K562 (cell line): ENCODE measurements at regions not wholly inside any gene's neighbourhood (a gene's known extent, or its start where the extent isn't known, plus 50 kb on each side); places are given as distances from the start of the nearest gene placed in this dataset.
A peak's percentile ranks its signal among the peaks of the same experiment; 100 is the strongest.

ENCODE experiments used
- ATAC-seq: fragments of 200-7000 bp; cut with Tn5 transposase; 3 replicates; pipeline ENCODE4 v1.9.1; 2020; ENCODE audit warnings: moderate library complexity
- BruUV-seq: library from RNA; stranded (reverse); fragments of 400-500 nt; replicated peaks from 2 replicates; lab custom pipeline; 2021; lab: Mats Ljungman, UMichigan
- CTCF ChIA-PET: fragments of 300-600 bp; formaldehyde crosslinking; extraction: SDS; loops from one replicate; lab custom pipeline; 2021; ENCODE audit warnings: low intra/inter-chr PET ratio; lab: Yijun Ruan, JAX
- POLR2A ChIA-PET: fragments of 300-600, 350-650 bp; sonication (Branson Sonifier 250); formaldehyde crosslinking; extraction: SDS; loops from one replicate; lab custom pipeline; 2021; ENCODE audit warnings: antibody characterized with exemption, inconsistent platforms; lab: Yijun Ruan, JAX
- DNase-seq, 4 experiments: peaks; one replicate each; pipeline versions ENCODE4 v3.0.0 to v3.0.0-alpha.2; 2011 to 2018; ENCODE audit warnings: low spot score in 3 of 4, mixed read lengths in 3 of 4; ENCODE audit errors: extremely low read depth in 1 of 4
- FAIRE-seq: peaks from 2 replicates; lab custom pipeline; 2011; peaks lifted over from hg19 to GRCh38; lab: Jason Lieb, UNC
- H2AFZ ChIP-seq: 2 replicates; pipeline ENCODE4 v1.6.0; 2011; ENCODE audit warnings: low read depth, low read length, control low read depth, inconsistent platforms
- H3K27ac ChIP-seq: fragments of 200-600 bp; 3 replicates; pipeline ENCODE4 v1.8.0; 2011; ENCODE audit warnings: low read depth, mild to moderate bottlenecking, control low read depth, inconsistent platforms, low read length, moderate library complexity, mixed read lengths; ENCODE audit errors: extremely low read depth
- H3K27me3 ChIP-seq, 2 experiments: fragments of 300-600 bp in 1 of 2; 2 replicates in 1 of 2; 3 replicates in 1 of 2; pipeline versions ENCODE4 v1.6.0 to v1.8.0; 2011; ENCODE audit warnings: inconsistent platforms in 2 of 2, low read length in 2 of 2, mild to moderate bottlenecking in 1 of 2, mixed read lengths in 1 of 2, moderate library complexity in 1 of 2; ENCODE audit not compliant: control insufficient read depth in 2 of 2, insufficient read depth in 2 of 2
- H3K36me3 ChIP-seq: fragments of 300-600 bp; 3 replicates; pipeline ENCODE4 v1.8.0; 2011; ENCODE audit warnings: mild to moderate bottlenecking, low read length, inconsistent platforms; ENCODE audit not compliant: control insufficient read depth, insufficient read depth
- H3K4me1 ChIP-seq, 2 experiments: fragments of 200-600 bp in 1 of 2; replicated peaks in 1 of 2; 2 replicates in 1 of 2; 3 replicates in 1 of 2; pipeline versions ENCODE4 v1.5.1 to v1.8.0; 2011; ENCODE audit warnings: inconsistent platforms in 2 of 2, low read length in 2 of 2, mild to moderate bottlenecking in 1 of 2, mixed read lengths in 1 of 2, moderate library complexity in 1 of 2; ENCODE audit not compliant: control insufficient read depth in 2 of 2, insufficient read depth in 2 of 2
- H3K4me2 ChIP-seq: 2 replicates; pipeline ENCODE4 v1.6.1; 2011; ENCODE audit warnings: low read length, control low read depth, inconsistent platforms, mixed read lengths; ENCODE audit not compliant: insufficient read depth
- H3K4me3 ChIP-seq: fragments of 200-600 bp; sonication (generic), shearing (Covaris generic); 2 replicates; pipeline ENCODE4 v1.5.1; 2016; ENCODE audit warnings: control low read depth, inconsistent platforms
- H3K79me2 ChIP-seq: fragments of 200-600 bp; 3 replicates; pipeline ENCODE4 v1.8.0; 2011; ENCODE audit warnings: low read length, inconsistent platforms; ENCODE audit not compliant: control insufficient read depth, insufficient read depth
- H3K9ac ChIP-seq, 2 experiments: 2 replicates each; pipeline versions ENCODE4 v1.6.0 to v1.6.1; 2011; ENCODE audit warnings: low read depth in 2 of 2, low read length in 2 of 2, control low read depth in 1 of 2, inconsistent platforms in 1 of 2, mild to moderate bottlenecking in 1 of 2, mixed read lengths in 1 of 2; ENCODE audit not compliant: insufficient read depth in 1 of 2
- H3K9me1 ChIP-seq: one replicate; pipeline ENCODE4 v1.6.0; 2011; ENCODE audit warnings: inconsistent platforms, mild to moderate bottlenecking, low read length, moderate library complexity; ENCODE audit not compliant: control insufficient read depth, insufficient read depth
- H3K9me3 ChIP-seq: replicated peaks from 2 replicates; pipeline ENCODE4 v1.5.1; 2011; ENCODE audit warnings: low read depth, low read length, inconsistent platforms; ENCODE audit not compliant: control insufficient read depth, insufficient read depth
- H4K20me1 ChIP-seq: replicated peaks from 2 replicates; pipeline ENCODE4 v1.6.1; 2011; ENCODE audit warnings: low read length, inconsistent platforms, mixed read lengths; ENCODE audit not compliant: control insufficient read depth, insufficient read depth
- MTA2 ChIP-seq: fragments of 450-650 bp; IDR thresholded peaks from 2 replicates; pipeline ENCODE4 v1.6.1; 2016; ENCODE audit warnings: low read depth
- RAD21 ChIP-seq, 2 experiments: fragments of 250-450 bp in 1 of 2; fragments of 450-650 bp in 1 of 2; sonication (Bioruptor Pico) in 1 of 2; formaldehyde crosslinking in 1 of 2; IDR thresholded peaks in 1 of 2; conservative IDR thresholded peaks in 1 of 2; 2 replicates each; pipeline versions ENCODE4 v1.4.0 to v1.8.0; 2020 to 2022; ENCODE audit warnings: mild to moderate bottlenecking in 2 of 2, moderate library complexity in 1 of 2
- RBM25 ChIP-seq: fragments of 200-400 bp; formaldehyde crosslinking; IDR thresholded peaks from 2 replicates; pipeline ENCODE4 v1.6.1; 2018; ENCODE audit warnings: low read length, low read depth, moderate library complexity; ENCODE audit not compliant: severe bottlenecking
- SMC3 ChIP-seq: conservative IDR thresholded peaks from 2 replicates; pipeline ENCODE4 v1.6.1; 2011; ENCODE audit warnings: low read depth, low read length, improper control_type of control experiment; ENCODE audit not compliant: insufficient read depth
- ZBTB17 ChIP-seq: fragments of 450-650 bp; formaldehyde crosslinking; IDR thresholded peaks from 2 replicates; pipeline ENCODE4 v1.4.0; 2020; ENCODE audit warnings: mild to moderate bottlenecking
- whole genome bisulfite sequencing: fragments of 100-300 bp; shearing (Covaris generic); methylation state at CpG from one replicate; pipeline ENCODE4 v1.1.6; 2016; ENCODE audit warnings: low coverage, mixed read lengths; ENCODE audit not compliant: insufficient coverage; ENCODE audit errors: missing lambda C conversion rate; 5-methylcytosine and 5-hydroxymethylcytosine counted together
- in situ Hi-C: fragments of 300-500 bp; cut with MboI; formaldehyde crosslinking; loops from 4 replicates; pipeline ENCODE4 v1.15.0; 2018; ENCODE audit warnings: inconsistent platforms, mixed read lengths
- intact Hi-C: fragments of 100-400 bp; cut with micrococcal nuclease; formaldehyde crosslinking; loops from 2 replicates; pipeline ENCODE4 v1.14.2; 2022
- TF ChIP-seq, protein P1 (sequence below), 2 experiments: fragments of 450-650 bp; formaldehyde crosslinking in 1 of 2; IDR thresholded peaks; 2 replicates each; pipeline versions ENCODE4 v1.4.0 to v1.6.1; 2014 to 2020; ENCODE audit warnings: mild to moderate bottlenecking in 2 of 2, borderline replicate concordance in 1 of 2, low read depth in 1 of 2
- TF ChIP-seq, protein P2 (sequence below), 3 experiments: IDR thresholded peaks in 2 of 3; conservative IDR thresholded peaks in 1 of 3; 2 replicates each; pipeline ENCODE4 v1.5.1; 2011 to 2012; ENCODE audit warnings: low read length in 3 of 3, mild to moderate bottlenecking in 3 of 3, control low read depth in 2 of 3, improper control_type of control experiment in 1 of 3, inconsistent platforms in 1 of 3, low read depth in 1 of 3, mixed read lengths in 1 of 3, moderate library complexity in 1 of 3; ENCODE audit not compliant: insufficient read depth in 2 of 3
- TF ChIP-seq, protein P3 (sequence below): fragments of 450-650 bp; formaldehyde crosslinking; IDR thresholded peaks from 2 replicates; pipeline ENCODE4 v1.4.0; 2020; ENCODE audit warnings: mild to moderate bottlenecking, moderate library complexity

DNA sequence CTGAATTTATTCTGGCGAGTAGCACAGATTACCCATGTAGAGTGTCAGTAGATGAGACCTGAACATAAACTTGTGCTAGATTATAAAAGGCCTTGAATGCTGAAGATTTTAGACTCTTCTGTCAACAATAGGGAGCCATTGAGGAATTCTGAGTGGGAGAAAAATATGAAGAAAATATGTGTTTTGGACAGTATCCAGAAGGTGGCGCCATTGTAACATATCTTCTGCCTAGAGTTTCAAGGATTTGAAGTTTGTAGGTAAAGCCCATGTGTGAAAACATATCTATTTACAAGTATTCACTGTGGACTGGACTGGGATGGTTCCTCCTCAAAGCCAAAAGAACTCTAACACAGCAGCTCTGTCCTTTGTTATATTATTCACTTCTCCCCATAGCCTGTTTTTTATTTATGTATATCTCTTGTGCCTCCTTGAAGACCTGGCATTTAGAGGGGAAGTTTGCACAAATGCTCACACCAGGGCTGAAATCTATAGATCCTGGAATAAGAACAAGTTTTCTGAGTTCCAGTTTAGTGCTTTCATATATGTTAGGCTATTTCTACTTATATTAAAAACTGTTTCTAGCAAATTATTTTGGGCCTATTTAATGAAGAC, 124.9 kb downstream of the RDH14 start:
- H3K4me3 ChIP-seq, result no peak overlapping the region
- intact Hi-C loops (loop anchor here (2.0 to 5.0 kb wide), 4 partner anchors 87 to 1427 kb away; no protein-coding TSS in a partner anchor), in situ Hi-C loops (loop anchor here (25.0 kb wide), 1 partner anchor 927 kb away; the partner anchor contains the start of gene OSR1)
- no peaks in the 10 kb centered on the region for H3K36me3 ChIP-seq
- no peak overlapping the region for H3K9ac ChIP-seq
- no peaks in the 10 kb centered on the region for H3K9me1 ChIP-seq
- ChIA-PET POLR2A (no interaction called here), CTCF (interaction anchor here (0.6 to 1.1 kb wide), 2 partner anchors 796 to 925 kb away, joined by 3 read pairs; no protein-coding TSS in a partner anchor)
- H4K20me1 ChIP-seq, result no peaks in the 10 kb centered on the region
- FAIRE-seq, result peak; percentile 80
- 0% methylated on average over 2 of the region's 2 CpGs for WGBS
- peak; percentile 75 for ATAC-seq
- no peaks in the 10 kb centered on the region for H3K4me1 ChIP-seq
- H3K4me2 ChIP-seq, result no peak overlapping the region
- no TSS peak for BruUV-seq
- peak in 2 of 4 experiments; percentile 20 to 63 for DNase-seq
- H2AFZ ChIP-seq, result no peak overlapping the region
- H3K27ac ChIP-seq, result no peak overlapping the region
- H3K27me3 ChIP-seq, result no peaks in the 10 kb centered on the region
- H3K9me3 ChIP-seq, result no peaks in the 10 kb centered on the region
- H3K79me2 ChIP-seq, result no peaks in the 10 kb centered on the region
- TF ChIP-seq, protein P1, sequence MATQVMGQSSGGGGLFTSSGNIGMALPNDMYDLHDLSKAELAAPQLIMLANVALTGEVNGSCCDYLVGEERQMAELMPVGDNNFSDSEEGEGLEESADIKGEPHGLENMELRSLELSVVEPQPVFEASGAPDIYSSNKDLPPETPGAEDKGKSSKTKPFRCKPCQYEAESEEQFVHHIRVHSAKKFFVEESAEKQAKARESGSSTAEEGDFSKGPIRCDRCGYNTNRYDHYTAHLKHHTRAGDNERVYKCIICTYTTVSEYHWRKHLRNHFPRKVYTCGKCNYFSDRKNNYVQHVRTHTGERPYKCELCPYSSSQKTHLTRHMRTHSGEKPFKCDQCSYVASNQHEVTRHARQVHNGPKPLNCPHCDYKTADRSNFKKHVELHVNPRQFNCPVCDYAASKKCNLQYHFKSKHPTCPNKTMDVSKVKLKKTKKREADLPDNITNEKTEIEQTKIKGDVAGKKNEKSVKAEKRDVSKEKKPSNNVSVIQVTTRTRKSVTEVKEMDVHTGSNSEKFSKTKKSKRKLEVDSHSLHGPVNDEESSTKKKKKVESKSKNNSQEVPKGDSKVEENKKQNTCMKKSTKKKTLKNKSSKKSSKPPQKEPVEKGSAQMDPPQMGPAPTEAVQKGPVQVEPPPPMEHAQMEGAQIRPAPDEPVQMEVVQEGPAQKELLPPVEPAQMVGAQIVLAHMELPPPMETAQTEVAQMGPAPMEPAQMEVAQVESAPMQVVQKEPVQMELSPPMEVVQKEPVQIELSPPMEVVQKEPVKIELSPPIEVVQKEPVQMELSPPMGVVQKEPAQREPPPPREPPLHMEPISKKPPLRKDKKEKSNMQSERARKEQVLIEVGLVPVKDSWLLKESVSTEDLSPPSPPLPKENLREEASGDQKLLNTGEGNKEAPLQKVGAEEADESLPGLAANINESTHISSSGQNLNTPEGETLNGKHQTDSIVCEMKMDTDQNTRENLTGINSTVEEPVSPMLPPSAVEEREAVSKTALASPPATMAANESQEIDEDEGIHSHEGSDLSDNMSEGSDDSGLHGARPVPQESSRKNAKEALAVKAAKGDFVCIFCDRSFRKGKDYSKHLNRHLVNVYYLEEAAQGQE (IDR thresholded peaks at IDR 0.05; ENCODE audit: borderline replicate concordance), result peak; percentile 32; the same call in 1 of the 2 replicates
- TF ChIP-seq, protein P1 (CRISPR knock-in tag; IDR thresholded peaks at IDR 0.05; ENCODE audit: low read depth), result no peak
- TF ChIP-seq, protein P2, sequence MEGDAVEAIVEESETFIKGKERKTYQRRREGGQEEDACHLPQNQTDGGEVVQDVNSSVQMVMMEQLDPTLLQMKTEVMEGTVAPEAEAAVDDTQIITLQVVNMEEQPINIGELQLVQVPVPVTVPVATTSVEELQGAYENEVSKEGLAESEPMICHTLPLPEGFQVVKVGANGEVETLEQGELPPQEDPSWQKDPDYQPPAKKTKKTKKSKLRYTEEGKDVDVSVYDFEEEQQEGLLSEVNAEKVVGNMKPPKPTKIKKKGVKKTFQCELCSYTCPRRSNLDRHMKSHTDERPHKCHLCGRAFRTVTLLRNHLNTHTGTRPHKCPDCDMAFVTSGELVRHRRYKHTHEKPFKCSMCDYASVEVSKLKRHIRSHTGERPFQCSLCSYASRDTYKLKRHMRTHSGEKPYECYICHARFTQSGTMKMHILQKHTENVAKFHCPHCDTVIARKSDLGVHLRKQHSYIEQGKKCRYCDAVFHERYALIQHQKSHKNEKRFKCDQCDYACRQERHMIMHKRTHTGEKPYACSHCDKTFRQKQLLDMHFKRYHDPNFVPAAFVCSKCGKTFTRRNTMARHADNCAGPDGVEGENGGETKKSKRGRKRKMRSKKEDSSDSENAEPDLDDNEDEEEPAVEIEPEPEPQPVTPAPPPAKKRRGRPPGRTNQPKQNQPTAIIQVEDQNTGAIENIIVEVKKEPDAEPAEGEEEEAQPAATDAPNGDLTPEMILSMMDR (IDR thresholded peaks at IDR 0.05 in 2 of 3, conservative IDR thresholded peaks at IDR 0.05 in 1 of 3; ENCODE audit: insufficient read depth in 2 of 3, low read depth in 1 of 3, low read length in 3 of 3), result peak; percentile 10 to 76 (median 37); a peak in 3 of 6 replicates
- TF ChIP-seq ZBTB17 (CRISPR knock-in tag), result no peak
- peak; percentile 66 to 83 for TF ChIP-seq RAD21 (CRISPR knock-in tag; conservative IDR thresholded peaks at IDR 0.05 in 1 of 2, IDR thresholded peaks at IDR 0.05 in 1 of 2)
- TF ChIP-seq, protein P3, sequence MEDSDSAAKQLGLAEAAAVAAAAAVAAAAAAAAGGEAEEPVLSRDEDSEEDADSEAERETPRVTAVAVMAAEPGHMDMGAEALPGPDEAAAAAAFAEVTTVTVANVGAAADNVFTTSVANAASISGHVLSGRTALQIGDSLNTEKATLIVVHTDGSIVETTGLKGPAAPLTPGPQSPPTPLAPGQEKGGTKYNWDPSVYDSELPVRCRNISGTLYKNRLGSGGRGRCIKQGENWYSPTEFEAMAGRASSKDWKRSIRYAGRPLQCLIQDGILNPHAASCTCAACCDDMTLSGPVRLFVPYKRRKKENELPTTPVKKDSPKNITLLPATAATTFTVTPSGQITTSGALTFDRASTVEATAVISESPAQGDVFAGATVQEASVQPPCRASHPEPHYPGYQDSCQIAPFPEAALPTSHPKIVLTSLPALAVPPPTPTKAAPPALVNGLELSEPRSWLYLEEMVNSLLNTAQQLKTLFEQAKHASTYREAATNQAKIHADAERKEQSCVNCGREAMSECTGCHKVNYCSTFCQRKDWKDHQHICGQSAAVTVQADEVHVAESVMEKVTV (CRISPR knock-in tag), result peak; percentile 64
- 0 out of 2 replicates have a peak, but pooled peaks have one; percentile 23 for TF ChIP-seq SMC3
- no peak for TF ChIP-seq MTA2
- TF ChIP-seq RBM25, result peak; percentile 61
